GM04504 (cell line): ENCODE measurements at regions not wholly inside any gene's neighbourhood (a gene's known extent, or its start where the extent isn't known, plus 50 kb on each side); places are given as distances from the start of the nearest gene placed in this dataset.
"Not testable (repeated sequence)": the region's sequence is repeated elsewhere in the genome, so short reads cannot be mapped to it uniquely, and the experiment has no call there.

Source experiments
- DNase-seq: peaks from one replicate; pipeline ENCODE4 v3.0.0-alpha.2; 2012; ENCODE audit warnings: low read depth

DNA sequence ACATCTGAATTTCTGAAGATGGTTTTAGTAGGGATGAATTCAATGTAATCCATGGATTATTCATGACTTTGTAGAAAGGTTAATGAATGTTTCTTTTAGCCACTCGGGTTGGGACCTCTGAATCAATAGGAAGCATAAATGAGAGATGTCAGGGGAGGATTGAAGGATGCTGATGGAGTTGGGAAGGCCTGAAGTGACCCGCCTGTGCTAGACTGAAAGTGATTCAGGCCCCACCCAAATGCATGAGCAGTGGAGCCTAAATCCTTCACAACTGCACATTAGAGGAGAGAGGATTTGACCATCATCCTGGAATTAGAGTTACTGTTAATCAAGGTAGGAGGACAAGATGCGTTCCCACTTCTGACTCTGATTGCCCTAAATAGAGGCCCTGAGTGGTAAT is 162.2 kb upstream of the PTPN20 start:
- DNase-seq = not testable (repeated sequence)

DNA sequence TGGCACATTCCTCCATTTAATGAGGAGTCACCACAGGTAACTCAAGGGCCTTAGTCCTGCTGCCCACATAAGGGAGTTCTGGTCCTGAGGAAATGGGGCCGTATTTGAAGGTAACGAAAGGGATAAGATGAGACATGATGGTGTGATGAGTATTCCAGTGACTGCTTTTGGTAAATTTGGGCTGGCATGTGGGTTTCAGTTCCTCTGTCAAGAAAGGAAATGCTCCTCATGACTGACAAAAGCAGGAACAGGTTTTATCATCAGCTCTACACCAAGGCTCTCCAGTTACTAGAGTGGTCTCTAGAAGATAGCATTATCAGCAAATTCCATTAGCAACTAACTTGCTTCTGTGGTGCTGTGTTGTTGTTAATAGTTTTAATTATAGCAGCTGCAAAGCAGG is 161.8 kb upstream of the PTPN20 start:
- DNase-seq = not testable (repeated sequence)

DNA sequence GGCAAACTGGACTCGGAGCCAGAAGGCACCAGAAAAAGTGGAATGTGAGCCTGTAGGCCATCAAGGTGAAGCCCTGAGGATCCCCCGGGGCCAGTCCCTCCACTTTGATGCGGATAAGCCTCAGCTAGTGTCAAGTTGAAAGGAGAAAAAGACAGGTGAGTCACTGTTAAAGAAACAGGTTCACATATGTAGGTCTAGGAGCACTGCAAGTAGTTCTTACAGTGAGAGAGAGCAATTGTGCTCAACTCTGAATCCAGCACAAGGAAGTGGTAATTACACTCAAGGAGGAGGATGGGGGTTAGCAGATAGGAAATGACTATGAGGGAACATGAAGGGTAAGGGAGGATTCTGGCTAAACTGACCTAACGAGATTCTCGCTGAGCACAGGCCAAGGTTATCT is 157.5 kb upstream of the PTPN20 start:
- not testable (repeated sequence) for DNase-seq

DNA sequence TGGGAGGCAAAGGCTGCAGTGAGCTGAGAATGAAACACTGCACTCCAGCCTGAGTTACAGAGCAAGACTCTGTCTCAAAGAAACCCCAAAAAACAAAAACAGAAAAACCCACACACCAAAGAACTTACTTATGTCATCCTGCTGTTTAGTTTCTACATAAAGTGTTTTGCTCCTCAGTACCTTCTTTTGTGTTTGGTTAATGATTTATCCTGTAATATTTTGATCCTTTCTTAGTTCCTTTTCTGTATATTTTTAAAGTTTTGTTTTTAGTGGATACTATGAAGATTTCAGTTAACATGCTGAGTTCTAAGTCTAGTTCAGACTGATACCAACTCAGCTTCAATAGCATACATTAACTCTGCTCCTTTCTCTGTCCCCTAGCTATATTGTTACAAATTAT is 149.8 kb upstream of the PTPN20 start:
- not testable (repeated sequence) for DNase-seq

DNA sequence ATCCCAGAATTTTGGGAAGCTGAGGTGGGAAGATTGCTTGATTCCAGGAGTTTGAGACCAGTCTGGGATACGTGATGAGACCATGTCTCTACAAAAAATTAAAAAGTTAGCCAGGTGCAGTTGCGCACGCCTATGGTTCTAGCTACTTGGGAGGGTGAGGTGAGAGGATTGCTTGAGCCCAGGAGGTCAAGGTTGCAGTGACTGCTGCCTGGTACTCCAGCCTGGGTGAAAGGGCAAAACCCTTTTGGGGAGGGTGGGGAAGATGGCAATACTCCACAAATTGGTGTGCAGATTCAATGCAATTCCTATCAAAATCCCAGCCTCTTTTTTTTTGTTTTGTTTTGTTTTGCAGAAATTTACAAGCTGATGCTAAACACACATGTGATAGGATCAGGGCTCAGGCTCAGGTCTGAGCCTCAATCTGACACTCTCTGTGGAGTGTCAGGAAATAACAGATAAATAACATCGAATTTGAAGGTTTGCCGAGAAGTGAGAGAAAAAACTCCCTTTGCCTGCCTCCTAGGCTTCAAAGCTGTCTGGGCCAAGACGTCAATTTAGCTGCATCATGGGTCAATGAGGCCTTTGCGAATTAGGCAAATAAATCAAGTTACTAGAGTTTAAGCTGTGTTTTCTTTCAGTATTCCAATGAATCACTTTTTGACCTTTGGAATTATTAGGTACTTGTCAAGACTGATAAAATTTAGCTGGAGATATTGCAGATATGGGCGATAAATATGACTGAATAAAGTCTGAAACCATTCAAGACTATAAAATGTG is 142.5 kb upstream of the PTPN20 start:
- not testable (repeated sequence) for DNase-seq

DNA sequence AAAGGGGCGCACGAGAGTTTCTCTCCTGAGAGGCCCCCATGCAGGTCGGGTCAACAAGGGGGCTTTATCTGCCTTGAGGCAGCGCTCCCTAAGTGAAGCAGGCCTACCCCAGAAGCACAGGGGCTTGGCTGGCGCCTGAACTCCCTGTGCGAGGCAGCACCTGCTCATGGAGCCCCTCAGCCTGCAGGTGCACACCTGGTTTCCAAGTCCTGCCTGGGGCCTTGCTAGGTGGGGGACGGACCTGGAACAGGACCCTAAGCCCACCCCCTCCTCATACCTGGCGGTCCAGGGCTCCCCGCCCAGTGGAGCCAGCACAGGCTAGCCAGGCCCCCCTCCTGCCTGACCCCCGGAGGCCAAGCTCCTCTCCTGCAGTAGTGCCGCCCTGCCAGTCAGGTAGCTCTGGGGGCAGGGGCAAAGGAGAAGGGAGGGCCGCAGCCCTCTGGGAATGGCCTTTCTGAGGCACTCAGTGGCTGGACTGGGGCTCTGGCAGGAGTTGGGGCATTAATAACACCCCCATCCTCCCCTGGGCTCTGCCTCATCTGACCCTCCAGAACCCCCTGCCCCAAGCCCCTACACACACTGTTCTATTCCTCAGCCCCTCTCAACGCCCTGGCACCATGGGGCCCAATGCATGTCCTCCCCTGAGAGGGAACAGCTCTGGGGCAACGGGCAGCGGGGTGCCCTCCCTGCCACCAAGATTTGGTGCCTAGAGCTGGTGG is 137.9 kb upstream of the PTPN20 start:
- not testable (repeated sequence) for DNase-seq

DNA sequence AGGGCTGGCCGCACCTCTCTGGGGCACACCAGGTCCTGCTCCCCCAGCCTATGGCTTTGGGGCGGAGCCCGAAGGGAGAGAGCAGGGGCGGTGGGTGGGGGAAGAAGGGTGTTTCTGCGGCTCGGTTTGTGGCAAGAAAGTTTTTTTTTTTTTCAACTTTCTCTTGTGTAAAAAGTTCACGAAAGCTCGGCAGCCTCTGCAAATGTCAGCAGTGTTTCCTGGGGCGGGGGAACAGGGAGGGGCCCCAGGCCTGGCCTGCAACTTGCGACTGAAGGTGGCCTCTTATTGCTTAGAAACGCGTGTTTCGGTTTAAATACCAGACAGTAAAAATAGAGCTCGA is 137.4 kb upstream of the PTPN20 start:
- not testable (repeated sequence) for DNase-seq

DNA sequence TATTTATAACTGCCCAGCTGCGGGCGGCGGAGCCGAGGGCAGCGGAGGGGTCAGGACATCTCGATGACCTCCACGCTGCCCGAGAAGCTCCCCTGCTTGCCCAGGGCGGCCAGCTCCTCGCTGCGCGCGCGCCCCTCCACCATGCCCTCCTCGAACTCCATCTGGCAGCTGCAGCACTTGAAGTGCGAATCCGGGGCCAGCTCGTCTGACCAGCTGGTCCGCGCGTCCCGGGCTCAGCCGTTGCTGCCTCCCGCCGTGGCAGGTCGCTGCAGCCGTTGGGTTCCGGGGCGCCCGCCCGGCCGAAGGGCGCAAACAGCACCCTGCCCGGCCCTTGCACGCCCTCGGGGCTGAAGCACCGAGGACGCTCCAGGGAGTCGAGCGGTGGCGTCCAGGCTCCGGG is 136.9 kb upstream of the PTPN20 start:
- DNase-seq = not testable (repeated sequence)

DNA sequence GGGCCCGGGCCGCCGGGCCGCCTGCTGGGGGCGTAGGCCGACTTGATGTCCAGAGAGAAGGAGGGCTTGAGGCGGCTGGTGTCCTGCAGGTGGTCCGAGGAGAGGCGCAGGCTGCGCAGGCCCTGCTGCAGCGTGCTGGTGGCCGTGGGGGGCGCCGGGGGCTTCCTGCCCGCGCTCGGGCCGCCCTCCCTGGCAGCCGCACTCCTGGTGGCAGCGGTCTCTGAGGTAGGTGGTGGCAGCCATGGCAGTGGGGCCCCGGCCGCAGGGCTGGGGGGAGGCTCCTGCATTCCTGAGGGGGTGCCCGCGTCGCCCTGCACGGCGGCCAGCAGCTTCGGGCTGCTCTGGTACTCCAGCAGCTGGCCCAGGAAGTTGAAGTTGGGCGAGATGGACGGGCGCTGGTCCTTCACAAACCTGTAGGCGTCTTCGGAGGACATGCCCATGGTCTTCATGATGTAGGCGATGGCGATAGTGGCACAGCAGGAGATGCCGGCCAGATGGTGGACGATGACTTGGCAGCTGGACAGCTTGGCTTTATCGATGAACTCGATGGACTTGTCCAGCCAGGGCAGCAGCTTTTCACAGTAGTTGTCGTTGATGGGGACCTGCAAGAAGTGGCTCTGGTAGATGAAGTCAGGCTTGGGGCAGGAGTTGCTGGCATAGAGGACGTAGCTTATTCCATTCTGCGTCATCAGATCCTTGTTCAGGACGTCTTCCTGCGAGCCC is 136.1 kb upstream of the PTPN20 start:
- DNase-seq = not testable (repeated sequence)

DNA sequence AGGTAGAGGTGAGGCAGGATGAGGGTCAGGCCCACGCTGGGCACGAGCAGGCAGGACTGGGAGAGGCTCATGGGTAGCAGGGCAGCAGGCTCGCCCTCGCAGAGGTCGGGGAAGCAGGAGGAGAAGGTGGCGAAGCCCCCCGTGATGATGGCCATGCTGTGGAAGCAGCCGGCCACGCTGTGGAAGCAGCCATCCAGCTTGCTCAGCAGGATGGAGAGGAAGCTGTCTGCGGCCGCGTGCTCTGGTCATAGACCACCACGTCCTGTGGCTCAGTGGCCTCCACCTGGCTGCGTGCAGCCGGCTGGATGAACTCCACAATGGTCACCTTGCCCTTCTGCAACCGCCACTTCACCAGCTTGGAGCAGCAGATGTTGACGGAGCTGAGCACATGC is 135.6 kb upstream of the PTPN20 start:
- not testable (repeated sequence) for DNase-seq

DNA sequence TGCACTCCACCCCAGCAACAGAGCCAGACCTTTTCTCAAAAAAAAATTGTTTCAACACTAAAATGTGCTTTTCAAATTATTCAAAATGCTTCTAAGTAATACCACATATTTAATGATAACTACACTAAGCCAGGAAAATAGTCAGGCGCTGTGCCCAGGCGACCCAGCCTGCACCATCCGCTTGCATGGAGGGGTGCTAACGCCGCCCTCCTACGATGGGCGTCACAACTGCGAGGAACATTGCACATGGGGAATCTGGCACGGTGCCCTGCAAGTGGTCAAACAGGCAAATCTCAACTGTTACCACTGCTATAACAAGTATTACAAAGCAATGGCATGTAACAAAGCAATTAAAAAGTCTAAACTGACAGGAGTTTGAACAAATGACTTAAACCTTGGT is 131.7 kb upstream of the PTPN20 start:
- peak; percentile 17 for DNase-seq

DNA sequence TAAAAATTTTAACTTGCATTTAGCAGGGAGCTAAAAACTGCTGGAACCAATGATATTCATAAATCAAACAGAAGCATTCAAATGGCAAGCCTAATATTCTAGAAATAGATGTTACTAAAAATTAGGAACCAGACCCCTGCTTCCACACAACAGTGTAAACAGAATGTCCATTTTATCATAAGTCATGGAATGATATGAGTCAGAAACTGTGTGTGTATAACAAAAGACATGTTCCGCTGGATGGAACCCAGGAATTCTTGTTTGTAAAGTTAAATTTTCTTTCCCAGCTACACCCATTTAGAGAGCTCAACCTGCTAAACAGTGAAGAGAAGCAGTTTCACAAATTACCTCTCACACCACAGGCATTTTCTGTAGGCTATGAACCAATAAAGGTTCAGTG is 131.1 kb upstream of the PTPN20 start:
- DNase-seq = not testable (repeated sequence)

DNA sequence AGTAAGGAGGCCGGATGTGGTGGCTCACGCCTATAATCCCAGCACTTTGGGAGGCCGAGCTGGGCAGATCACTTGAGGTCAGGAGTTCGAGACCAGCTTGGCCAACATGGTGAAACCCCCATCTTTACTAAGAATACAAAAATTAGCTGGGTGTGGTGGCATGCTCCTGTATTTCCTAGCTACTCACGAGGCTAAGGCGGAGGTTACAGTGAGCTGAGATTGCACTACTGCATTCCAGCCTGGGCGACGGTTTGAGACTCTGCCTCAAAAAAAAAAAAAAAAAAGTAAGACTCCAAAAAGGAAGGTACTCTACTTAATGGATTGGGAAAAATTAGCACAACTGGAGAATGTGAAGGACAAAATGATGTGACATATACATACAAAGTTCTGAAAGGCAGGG is 130.2 kb upstream of the PTPN20 start:
- not testable (repeated sequence) for DNase-seq

DNA sequence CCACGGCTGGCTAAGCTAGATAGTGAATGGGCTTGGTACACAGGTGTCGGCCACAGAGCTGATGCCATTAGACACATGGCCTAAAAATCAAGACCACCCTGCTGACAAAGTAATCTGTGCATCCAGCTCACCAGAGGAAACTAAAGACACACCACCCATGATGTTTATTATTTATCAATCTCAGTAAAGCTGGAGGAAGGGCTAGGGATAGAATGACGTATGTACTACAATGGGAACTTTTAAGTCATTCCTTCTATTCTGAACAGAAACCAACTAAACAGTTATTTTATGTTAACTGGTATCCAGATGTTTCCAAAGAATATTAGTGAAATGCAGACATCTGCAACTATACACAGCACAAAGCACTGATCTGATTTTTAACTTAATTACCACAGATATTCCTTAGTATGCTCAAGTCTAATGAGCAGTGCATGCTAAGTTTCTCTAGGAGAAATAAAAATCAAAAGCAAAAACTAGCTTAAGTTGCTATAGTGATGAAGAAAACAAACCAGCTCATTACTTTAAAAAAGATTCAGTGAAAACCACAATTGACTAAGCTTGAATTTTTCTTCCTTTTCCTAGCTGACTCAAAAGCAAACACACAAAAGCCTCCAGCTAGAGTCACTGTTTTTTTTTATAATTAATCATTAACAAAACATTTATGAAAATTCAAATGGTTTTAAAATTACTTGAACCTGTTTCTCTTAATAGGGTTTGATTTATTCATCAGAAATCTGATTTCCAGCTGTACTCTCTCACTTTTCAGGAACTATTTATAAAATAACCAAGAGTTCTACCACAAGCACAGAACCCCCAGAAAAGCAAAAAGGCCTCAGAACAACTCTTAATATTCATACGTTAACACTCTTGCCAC is 129.0 kb upstream of the PTPN20 start:
- DNase-seq = not testable (repeated sequence)

DNA sequence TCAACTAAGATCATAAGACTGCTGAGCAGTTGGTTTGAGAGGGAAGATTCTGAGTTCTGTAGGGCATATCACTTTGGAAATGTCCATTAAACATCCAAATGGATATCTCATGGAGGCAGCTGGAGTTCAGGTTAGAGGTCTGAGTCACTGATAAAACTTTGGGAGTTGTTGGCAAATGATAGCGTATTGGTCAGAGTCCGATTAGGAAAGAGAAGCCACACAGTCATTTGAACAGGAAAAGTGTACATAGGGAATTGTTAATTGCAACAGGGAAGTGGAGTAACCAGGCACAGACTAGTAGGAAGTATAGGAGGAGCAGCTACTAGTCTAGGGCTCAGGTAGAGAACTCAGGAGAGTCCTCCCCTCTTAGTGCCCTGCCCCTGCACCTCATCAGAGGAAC is 126.6 kb upstream of the PTPN20 start:
- not testable (repeated sequence) for DNase-seq

DNA sequence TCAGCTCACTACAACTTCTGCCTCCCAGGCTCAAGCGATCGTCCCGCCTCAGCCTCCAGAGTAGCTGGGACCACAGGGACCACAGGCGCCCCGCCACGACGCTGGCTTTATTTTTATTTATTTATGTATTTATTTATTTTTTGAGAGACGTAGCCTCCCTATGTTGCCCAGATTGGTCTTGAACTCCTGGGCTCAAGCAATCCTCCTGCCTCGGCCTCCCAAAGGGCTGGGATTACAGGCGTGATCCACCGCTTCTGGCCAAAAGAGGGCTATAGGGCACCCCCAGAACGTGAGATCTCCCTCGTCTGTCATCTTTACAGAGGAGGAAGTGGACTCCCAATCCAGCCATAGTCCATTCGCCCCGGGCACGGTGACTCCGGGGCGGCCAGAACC is 125.1 kb upstream of the PTPN20 start:
- not testable (repeated sequence) for DNase-seq

DNA sequence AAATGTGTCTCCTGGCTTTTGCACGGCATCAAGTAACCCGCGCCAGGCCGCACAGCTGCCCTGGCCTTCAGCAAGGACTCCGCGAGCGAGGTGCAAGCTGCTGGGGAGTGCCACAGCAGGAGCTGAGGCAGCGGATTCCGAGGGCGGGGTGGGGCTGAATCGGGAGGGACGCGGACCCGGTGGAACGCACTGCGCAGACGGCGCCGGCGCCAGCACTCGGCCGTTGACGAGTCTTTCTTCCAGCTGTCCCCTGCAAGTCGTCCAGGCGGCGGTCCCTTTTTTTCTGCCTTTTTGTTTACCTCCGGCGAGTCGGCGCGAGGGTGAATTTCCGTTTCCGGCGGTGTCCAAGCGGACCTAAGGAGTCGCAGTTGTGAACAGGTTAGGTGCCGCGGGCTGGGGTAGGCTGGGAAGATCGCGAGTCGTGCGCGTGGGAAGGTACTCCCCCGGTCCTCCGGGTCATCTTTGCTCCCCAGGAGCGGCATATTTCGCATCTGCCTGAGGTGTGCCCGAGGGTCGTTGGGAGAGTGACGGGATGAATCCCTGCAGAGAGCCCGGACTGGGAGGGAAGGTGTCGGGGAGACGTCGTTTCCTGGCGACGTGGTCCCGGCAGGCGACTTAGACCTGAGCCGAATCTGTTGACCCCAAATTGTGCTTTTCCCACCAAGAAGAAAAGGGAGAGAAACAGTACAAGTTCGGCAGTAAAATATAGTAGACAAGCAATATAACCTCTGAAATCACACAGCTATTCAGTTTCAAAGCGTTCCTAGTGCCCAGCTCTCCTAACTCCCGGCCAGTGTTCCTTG is 124.5 kb upstream of the PTPN20 start:
- DNase-seq = peak; percentile 17

DNA sequence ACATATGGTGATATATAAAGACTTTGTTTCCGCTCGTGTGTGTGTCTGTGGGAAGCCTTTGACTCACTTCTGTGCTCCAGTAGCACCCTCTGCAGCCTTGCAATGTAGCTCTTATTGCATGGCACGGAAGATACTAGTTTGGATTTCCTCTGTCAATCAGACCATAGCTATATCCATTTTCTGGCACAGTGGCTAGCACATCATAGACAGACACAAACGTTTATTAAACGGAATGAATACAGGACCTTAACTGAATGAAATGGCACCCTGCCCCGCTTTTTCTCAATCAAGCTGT is 124.0 kb upstream of the PTPN20 start:
- peak; percentile 34 for DNase-seq

DNA sequence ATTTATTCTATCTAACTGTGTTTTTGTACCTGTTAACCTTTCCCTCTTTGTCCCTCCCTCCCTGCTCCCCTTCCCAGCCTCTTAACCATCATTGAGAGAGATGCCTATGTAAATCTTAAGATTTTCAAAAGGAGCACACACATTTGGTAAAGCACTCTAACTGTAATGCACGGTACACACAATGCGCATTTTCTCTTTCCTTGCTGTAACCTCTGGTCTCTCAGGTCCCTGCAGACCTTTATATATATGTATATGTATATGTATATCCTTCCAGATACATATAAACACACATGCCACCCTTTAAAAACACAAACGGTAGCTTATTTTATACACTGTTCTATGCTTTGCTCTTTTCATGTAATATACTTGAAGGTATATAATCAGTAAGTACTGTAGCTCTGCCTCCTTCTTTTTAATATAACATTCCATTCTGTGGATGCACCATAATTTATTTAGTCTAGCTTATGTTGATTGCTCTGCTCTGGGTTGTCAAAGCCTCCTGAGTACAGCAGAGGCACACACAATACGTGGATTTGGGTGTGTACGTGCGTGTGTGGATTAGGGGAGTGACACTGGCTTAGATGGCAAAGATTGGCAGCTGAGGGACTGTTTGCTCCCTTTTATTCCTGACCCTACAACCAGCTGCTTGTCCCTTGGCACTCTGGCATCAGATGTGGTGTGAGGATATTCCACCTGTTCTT is 118.4 kb upstream of the PTPN20 start:
- DNase-seq = not testable (repeated sequence)

DNA sequence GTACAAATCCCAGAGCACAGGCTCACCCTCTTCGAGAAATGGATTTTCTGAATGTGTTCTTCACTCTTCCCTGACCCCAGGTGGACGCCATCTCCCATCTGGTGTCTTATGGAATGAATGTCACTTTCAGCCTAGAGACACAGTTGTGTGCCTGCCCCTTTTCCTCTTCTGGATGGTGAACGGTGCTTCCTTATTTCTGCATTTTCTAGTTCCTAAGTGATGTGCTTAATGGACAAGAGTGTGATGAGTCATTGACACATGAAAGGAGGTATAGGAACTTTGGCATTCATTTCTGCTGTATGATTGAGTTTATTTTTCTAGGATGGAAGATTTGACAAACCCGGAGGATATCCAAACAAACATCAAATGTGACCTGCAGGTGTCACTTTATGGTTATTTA is 114.9 kb upstream of the PTPN20 start:
- DNase-seq = not testable (repeated sequence)

DNA sequence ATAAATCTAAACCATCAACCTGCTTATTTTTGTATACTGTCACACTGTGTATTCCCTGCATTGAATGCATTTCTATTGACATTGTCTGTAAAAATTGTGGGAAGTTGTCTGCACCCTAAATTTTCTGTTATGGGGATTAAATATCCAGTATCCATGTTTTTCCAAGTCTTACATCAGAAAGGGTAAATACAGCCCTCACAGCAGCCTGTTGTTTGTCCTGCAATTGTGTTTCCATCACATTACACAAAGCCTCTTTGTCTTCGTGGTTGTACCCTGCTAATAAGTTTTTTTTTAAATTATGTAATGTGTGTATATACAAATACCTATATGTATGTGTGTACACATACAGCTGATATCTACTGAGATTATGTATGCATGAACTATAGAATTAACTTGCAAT is 109.2 kb upstream of the PTPN20 start:
- not testable (repeated sequence) for DNase-seq
